H9 (cell line): ENCODE measurements at regions not wholly inside any gene's neighbourhood (a gene's known extent, or its start where the extent isn't known, plus 50 kb on each side); places are given as distances from the start of the nearest gene placed in this dataset.

Source experiments
- DNase-seq: peaks from one replicate; pipeline ENCODE4 v3.0.0-alpha.2; 2017
- H2AFZ ChIP-seq: one replicate; pipeline ENCODE4 v1.6.1; 2013; ENCODE audit warnings: mild to moderate bottlenecking, low read length, control low read depth, moderate library complexity
- H2AK5ac ChIP-seq: 2 replicates; pipeline ENCODE4 v1.6.1; 2013; ENCODE audit warnings: low read length, control low read depth, mixed read lengths; ENCODE audit not compliant: insufficient read length
- H2BK120ac ChIP-seq: one replicate; pipeline ENCODE4 v1.6.1; 2013; ENCODE audit warnings: low read depth, mild to moderate bottlenecking, low read length, control low read depth, inconsistent platforms; ENCODE audit not compliant: poor library complexity, severe bottlenecking
- H2BK12ac ChIP-seq: 2 replicates; pipeline ENCODE4 v1.6.1; 2013; ENCODE audit warnings: low read length, control low read depth, mixed read lengths, low read depth; ENCODE audit not compliant: insufficient read length
- H2BK15ac ChIP-seq: 2 replicates; pipeline ENCODE4 v1.6.1; 2013; ENCODE audit warnings: low read depth, low read length, control low read depth
- H2BK20ac ChIP-seq: one replicate; pipeline ENCODE4 v1.6.1; 2013; ENCODE audit warnings: low read depth, mild to moderate bottlenecking, low read length, control low read depth, inconsistent platforms; ENCODE audit not compliant: poor library complexity, severe bottlenecking
- H2BK5ac ChIP-seq: 2 replicates; pipeline ENCODE4 v1.6.1; 2013; ENCODE audit warnings: low read length, control low read depth, mixed read lengths; ENCODE audit not compliant: insufficient read length
- H3K14ac ChIP-seq: 2 replicates; pipeline ENCODE4 v1.6.1; 2013; ENCODE audit warnings: low read length, control low read depth; ENCODE audit not compliant: insufficient read depth
- H3K18ac ChIP-seq: 2 replicates; pipeline ENCODE4 v1.6.1; 2013; ENCODE audit warnings: low read depth, mild to moderate bottlenecking, mixed read lengths, low read length, control low read depth; ENCODE audit not compliant: insufficient read length
- H3K23ac ChIP-seq: 2 replicates; pipeline ENCODE4 v1.6.1; 2013; ENCODE audit warnings: low read length, control low read depth, mixed read lengths, low read depth; ENCODE audit not compliant: insufficient read length
- H3K23me2 ChIP-seq: 2 replicates; pipeline ENCODE4 v1.6.1; 2013; ENCODE audit warnings: low read depth, mild to moderate bottlenecking, mixed read lengths, low read length, control low read depth; ENCODE audit not compliant: insufficient read length, poor library complexity, severe bottlenecking
- H3K27ac ChIP-seq: 2 replicates; pipeline ENCODE4 v1.5.1; 2013; ENCODE audit warnings: low read length, control low read depth, mixed read lengths, low read depth; ENCODE audit not compliant: insufficient read length
- H3K27me3 ChIP-seq: 2 replicates; pipeline ENCODE4 v1.6.1; 2013; ENCODE audit warnings: low read length, control low read depth, inconsistent platforms; ENCODE audit not compliant: insufficient read depth
- H3K4ac ChIP-seq: 2 replicates; pipeline ENCODE4 v1.6.1; 2013; ENCODE audit warnings: low read depth, mild to moderate bottlenecking, control low read depth, inconsistent platforms, low read length, moderate library complexity
- H3K4me1 ChIP-seq: 2 replicates; pipeline ENCODE4 v1.6.1; 2013; ENCODE audit warnings: low read length, control low read depth, inconsistent platforms; ENCODE audit not compliant: insufficient read depth
- H3K4me2 ChIP-seq: 2 replicates; pipeline ENCODE4 v1.6.1; 2013; ENCODE audit warnings: low read length, control low read depth, mixed read lengths; ENCODE audit not compliant: insufficient read length, insufficient read depth
- H3K56ac ChIP-seq: 2 replicates; pipeline ENCODE4 v1.6.1; 2013; ENCODE audit warnings: low read depth, mild to moderate bottlenecking, mixed read lengths, low read length, control low read depth; ENCODE audit not compliant: insufficient read length
- H3K79me1 ChIP-seq: 2 replicates; pipeline ENCODE4 v1.6.1; 2013; ENCODE audit warnings: low read depth, mild to moderate bottlenecking, moderate library complexity, low read length, control low read depth, inconsistent platforms; ENCODE audit not compliant: insufficient read depth, poor library complexity, severe bottlenecking
- H3K79me2 ChIP-seq: 2 replicates; pipeline ENCODE4 v1.6.1; 2013; ENCODE audit warnings: low read length, control low read depth, inconsistent platforms; ENCODE audit not compliant: insufficient read depth
- H3K9ac ChIP-seq: 2 replicates; pipeline ENCODE4 v1.6.1; 2013; ENCODE audit warnings: low read length, control low read depth, mixed read lengths; ENCODE audit not compliant: insufficient read length; ENCODE audit errors: extremely low read depth
- H3K9me3 ChIP-seq: one replicate; pipeline ENCODE4 v1.6.1; 2013; ENCODE audit warnings: low read depth, low read length, inconsistent platforms; ENCODE audit not compliant: control insufficient read depth
- H3T11ph ChIP-seq: one replicate; pipeline ENCODE4 v1.6.1; 2013; ENCODE audit warnings: mild to moderate bottlenecking, low read length, control low read depth, inconsistent platforms
- H4K20me1 ChIP-seq: one replicate; pipeline ENCODE4 v1.6.1; 2013; ENCODE audit not compliant: control insufficient read depth, insufficient read length, insufficient read depth
- H4K5ac ChIP-seq: 2 replicates; pipeline ENCODE4 v1.6.1; 2013; ENCODE audit warnings: low read depth, mild to moderate bottlenecking, mixed read lengths, low read length, control low read depth; ENCODE audit not compliant: insufficient read length
- H4K8ac ChIP-seq: replicated peaks from 2 replicates; pipeline ENCODE4 v1.6.1; 2013; ENCODE audit warnings: low read length, control low read depth, mixed read lengths, low read depth; ENCODE audit not compliant: insufficient read length
- H4K91ac ChIP-seq: 2 replicates; pipeline ENCODE4 v1.6.1; 2013; ENCODE audit warnings: low read depth, mild to moderate bottlenecking, moderate library complexity, mixed read lengths, low read length, control low read depth; ENCODE audit not compliant: insufficient read length
- H3K27ac Mint-ChIP-seq, 3 experiments: 2 replicates in 2 of 3; 3 replicates in 1 of 3; pipeline ENCODE4 v1.8.0; 2020 to 2021; ENCODE audit warnings: mixed read lengths in 3 of 3, mild to moderate bottlenecking in 1 of 3, moderate library complexity in 1 of 3
- H3K27me3 Mint-ChIP-seq: 2 replicates; pipeline ENCODE4 v1.8.0; 2021; ENCODE audit warnings: low read depth, mild to moderate bottlenecking, moderate library complexity, mixed read lengths
- H3K36me3 Mint-ChIP-seq, 3 experiments: 2 replicates in 2 of 3; 3 replicates in 1 of 3; pipeline ENCODE4 v1.8.0; 2020 to 2021; ENCODE audit warnings: low read depth in 3 of 3, mixed read lengths in 3 of 3; ENCODE audit not compliant: insufficient read depth in 1 of 3
- H3K4me1 Mint-ChIP-seq, 2 experiments: 2 replicates each; pipeline ENCODE4 v1.8.0; 2020; ENCODE audit warnings: mixed read lengths in 2 of 2
- H3K4me3 Mint-ChIP-seq, 2 experiments: 2 replicates in 1 of 2; 3 replicates in 1 of 2; pipeline ENCODE4 v1.8.0; 2020 to 2021; ENCODE audit warnings: mild to moderate bottlenecking in 2 of 2, mixed read lengths in 2 of 2, moderate library complexity in 1 of 2
- H3K9me3 Mint-ChIP-seq, 2 experiments: 2 replicates in 1 of 2; 3 replicates in 1 of 2; pipeline ENCODE4 v1.8.0; 2020; ENCODE audit warnings: mild to moderate bottlenecking in 2 of 2, mixed read lengths in 2 of 2, moderate library complexity in 1 of 2
- CTCF ChIP-seq: fragments of 200-600 bp; sonication (generic); conservative IDR thresholded peaks from 3 replicates; pipeline ENCODE4 v1.8.0; 2021; ENCODE audit warnings: antibody characterized with exemption, mild to moderate bottlenecking
- WGBS: extraction: QIAGEN DNeasy Blood & Tissue Kit; methylation state at CpG from one replicate; pipeline ENCODE4 v1.1.7; 2013; ENCODE audit warnings: missing lambda C conversion rate, low lambda C conversion rate, mixed read lengths; ENCODE audit not compliant: insufficient read length; ENCODE audit errors: extremely low coverage; 5-methylcytosine and 5-hydroxymethylcytosine counted together

GRCh38 chr6:4256969-4257368, 121.6 kb upstream of the ECI2 start:
- H2BK120ac ChIP-seq: no peak overlapping the region
- no peak overlapping the region for H4K91ac ChIP-seq
- H3K4me1 Mint-ChIP-seq: 0 out of 4 replicates have a peak, but pooled peaks cover 0 to 2% of the 10 kb centered on the region in 2 experiments
- H3K9ac ChIP-seq: no peak overlapping the region
- no peak for TF ChIP-seq CTCF
- H3K4me3 Mint-ChIP-seq: no peak overlapping the region
- H4K5ac ChIP-seq: no peak overlapping the region
- H3K23me2 ChIP-seq: no peaks in the 10 kb centered on the region
- H3K14ac ChIP-seq: no peak overlapping the region
- H3K27ac ChIP-seq: no peak overlapping the region
- H3K9me3 ChIP-seq: no peaks in the 10 kb centered on the region
- no peaks in the 10 kb centered on the region for H3K4me1 ChIP-seq
- no peak for DNase-seq
- H3K23ac ChIP-seq: no peak overlapping the region
- peaks cover 2% of the 10 kb centered on the region; the same call in 1 of the 2 replicates for H3K27me3 Mint-ChIP-seq
- H3K56ac ChIP-seq: no peak overlapping the region
- no peak overlapping the region for H2BK12ac ChIP-seq
- no peak overlapping the region for H2BK15ac ChIP-seq
- no CpG with 5 or more reads among the region's 3 CpGs for WGBS
- H2AFZ ChIP-seq: no peak overlapping the region
- H3T11ph ChIP-seq: no peak overlapping the region
- no peaks in the 10 kb centered on the region for H4K20me1 ChIP-seq
- no peak overlapping the region for H3K27ac Mint-ChIP-seq
- no peak overlapping the region for H2BK20ac ChIP-seq
- H2BK5ac ChIP-seq: no peak overlapping the region
- H3K36me3 Mint-ChIP-seq: no peaks in the 10 kb centered on the region
- H3K18ac ChIP-seq: no peak overlapping the region
- H3K79me1 ChIP-seq: no peaks in the 10 kb centered on the region
- no peak overlapping the region for H2AK5ac ChIP-seq
- H3K27me3 ChIP-seq: no peaks in the 10 kb centered on the region
- H3K79me2 ChIP-seq: no peaks in the 10 kb centered on the region
- H3K4ac ChIP-seq: no peak overlapping the region
- no peaks in the 10 kb centered on the region for H3K9me3 Mint-ChIP-seq
- no peak overlapping the region for H3K4me2 ChIP-seq
- no peak overlapping the region for H4K8ac ChIP-seq
